ENCODE measurements at regions not wholly inside any gene's neighbourhood (a gene's known extent, or its start where the extent isn't known, plus 50 kb on each side); places are given as distances from the start of the nearest gene placed in this dataset.

- Histone ChIP-seq H3K9me3 (ENCODE audit: control insufficient read depth, insufficient read depth, low read length) (no peaks in the 10 kb centered on the region), H3K27me3 (ENCODE audit: control insufficient read depth, low read length) (no peaks in the 10 kb centered on the region), H3K27ac (ENCODE audit: low read depth, low read length) (no peak overlapping the region), H3K4me2 (ENCODE audit: low read length) (no peak overlapping the region), H4K20me1 (ENCODE audit: control insufficient read depth, insufficient read depth, low read depth, low read length) (no peaks in the 10 kb centered on the region), H3K4me1 (ENCODE audit: control insufficient read depth, low read length) (no peaks in the 10 kb centered on the region), H3K9me2 (replicated peaks; ENCODE audit: control insufficient read depth, low read length) (no peaks in the 10 kb centered on the region), H3K36me3 (ENCODE audit: control insufficient read depth, low read length) (no peaks in the 10 kb centered on the region), H3F3A (ENCODE audit: control insufficient read depth, insufficient read depth) (no peaks in the 10 kb centered on the region), H3K79me2 (ENCODE audit: control insufficient read depth, low read length) (no peaks in the 10 kb centered on the region), H3K4me3 (ENCODE audit: low read length) (no peak overlapping the region)
- TF ChIP-seq CTCF (IDR thresholded peaks at IDR 0.05; ENCODE audit: low read depth, low read length, poor library complexity, severe bottlenecking) (no peak), EZH2phosphoT487 (IDR thresholded peaks at IDR 0.05; ENCODE audit: borderline replicate concordance, low read length) (no peak)
These were observed 262.8 kb upstream of the AGAP1 start for GRCh38 chr2:235230821-235231601.

- TF ChIP-seq CTCF (IDR thresholded peaks at IDR 0.05; ENCODE audit: low read depth, low read length, poor library complexity, severe bottlenecking) (no peak), EZH2phosphoT487 (IDR thresholded peaks at IDR 0.05; ENCODE audit: borderline replicate concordance, low read length) (no peak)
- Histone ChIP-seq H3K9me2 (replicated peaks; ENCODE audit: control insufficient read depth, low read length) (no peaks in the 10 kb centered on the region), H3K27ac (ENCODE audit: low read depth, low read length) (no peak overlapping the region), H3K79me2 (ENCODE audit: control insufficient read depth, low read length) (no peaks in the 10 kb centered on the region), H3K27me3 (ENCODE audit: control insufficient read depth, low read length) (no peaks in the 10 kb centered on the region), H3K36me3 (ENCODE audit: control insufficient read depth, low read length) (no peaks in the 10 kb centered on the region), H3K4me1 (ENCODE audit: control insufficient read depth, low read length) (no peaks in the 10 kb centered on the region), H3K4me2 (ENCODE audit: low read length) (no peak overlapping the region), H3K4me3 (ENCODE audit: low read length) (no peak overlapping the region), H4K20me1 (ENCODE audit: control insufficient read depth, insufficient read depth, low read depth, low read length) (no peaks in the 10 kb centered on the region), H3F3A (ENCODE audit: control insufficient read depth, insufficient read depth) (no peaks in the 10 kb centered on the region), H3K9me3 (ENCODE audit: control insufficient read depth, insufficient read depth, low read length) (no peaks in the 10 kb centered on the region)
These were observed 261.1 kb upstream of the AGAP1 start for GRCh38 chr2:235232449-235233433.

- TF ChIP-seq EZH2phosphoT487 (IDR thresholded peaks at IDR 0.05; ENCODE audit: borderline replicate concordance, low read length) (no peak), CTCF (IDR thresholded peaks at IDR 0.05; ENCODE audit: low read depth, low read length, poor library complexity, severe bottlenecking) (no peak)
- no peak overlapping the region for H3K27ac ChIP-seq (ENCODE audit: low read depth, low read length)
- H3F3A ChIP-seq (ENCODE audit: control insufficient read depth, insufficient read depth): no peaks in the 10 kb centered on the region
- H3K36me3 ChIP-seq (ENCODE audit: control insufficient read depth, low read length): no peaks in the 10 kb centered on the region
- H3K9me2 ChIP-seq (replicated peaks; ENCODE audit: control insufficient read depth, low read length): no peaks in the 10 kb centered on the region
- no peak overlapping the region for H3K4me3 ChIP-seq (ENCODE audit: low read length)
- no peaks in the 10 kb centered on the region for H3K79me2 ChIP-seq (ENCODE audit: control insufficient read depth, low read length)
- H4K20me1 ChIP-seq (ENCODE audit: control insufficient read depth, insufficient read depth, low read depth, low read length): no peaks in the 10 kb centered on the region
- no peaks in the 10 kb centered on the region for H3K4me1 ChIP-seq (ENCODE audit: control insufficient read depth, low read length)
- H3K9me3 ChIP-seq (ENCODE audit: control insufficient read depth, insufficient read depth, low read length): no peaks in the 10 kb centered on the region
- no peak overlapping the region for H3K4me2 ChIP-seq (ENCODE audit: low read length)
- no peaks in the 10 kb centered on the region for H3K27me3 ChIP-seq (ENCODE audit: control insufficient read depth, low read length)
These were observed 259.1 kb upstream of the AGAP1 start for GRCh38 chr2:235234736-235235135.

Data from DOHH2 (cell line).